GM12878 (cell line): ENCODE measurements at regions not wholly inside any gene's neighbourhood (a gene's known extent, or its start where the extent isn't known, plus 50 kb on each side); places are given as distances from the start of the nearest gene placed in this dataset.
A peak's percentile ranks its signal among the peaks of the same experiment; 100 is the strongest.

Source experiments
- ATAC-seq: fragments of 200-7000 bp; cut with Tn5 transposase; 3 replicates; pipeline ENCODE4 v1.9.1; 2020; ENCODE audit warnings: mild to moderate bottlenecking, moderate library complexity
- BruUV-seq: library from RNA; stranded (reverse); fragments of 400-500 nt; replicated peaks from 2 replicates; lab custom pipeline; 2021; lab: Mats Ljungman, UMichigan
- CTCF ChIA-PET: fragments of 300-600 bp; sonication (Branson Sonifier 250); formaldehyde crosslinking; extraction: SDS; loops from one replicate; lab custom pipeline; 2021; ENCODE audit warnings: inconsistent platforms; lab: Yijun Ruan, JAX
- POLR2A ChIA-PET: fragments of 350-600 bp; formaldehyde crosslinking; extraction: SDS; loops from one replicate; lab custom pipeline; 2021; ENCODE audit warnings: inconsistent platforms; lab: Charles Lee
- RAD21 ChIA-PET: fragments of 300-600 bp; sonication (Branson Sonifier 250); formaldehyde crosslinking; loops from one replicate; lab custom pipeline; 2023; ENCODE audit warnings: antibody characterized with exemption; ENCODE audit not compliant: unreplicated experiment; lab: Charles Lee
- SMC1A ChIA-PET: fragments of 300-600 bp; sonication (Branson Sonifier 250); formaldehyde crosslinking; loops from one replicate; lab custom pipeline; 2023; ENCODE audit not compliant: unreplicated experiment, uncharacterized antibody; lab: Charles Lee
- DNase-seq: peaks from one replicate; pipeline ENCODE4 v3.0.0-alpha.2; 2011; ENCODE audit warnings: low read depth, low spot score
- FAIRE-seq: peaks from 3 replicates; lab custom pipeline; 2011; peaks lifted over from hg19 to GRCh38; lab: Jason Lieb, UNC
- H2AFZ ChIP-seq: 2 replicates; pipeline ENCODE4 v1.6.0; 2011; ENCODE audit warnings: low read depth, low read length, control low read depth; ENCODE audit not compliant: control insufficient read depth
- H3K27ac ChIP-seq: 2 replicates; pipeline ENCODE4 v1.5.1; 2011; ENCODE audit warnings: control low read depth; ENCODE audit not compliant: control insufficient read depth, insufficient read depth
- H3K27me3 ChIP-seq, 2 experiments: replicated peaks in 1 of 2; 2 replicates each; pipeline versions ENCODE4 v1.6.0 to v1.6.1; 2011; ENCODE audit warnings: low read length in 1 of 2; ENCODE audit not compliant: control insufficient read depth in 2 of 2, insufficient read depth in 2 of 2
- H3K36me3 ChIP-seq, 2 experiments: 2 replicates each; pipeline ENCODE4 v1.5.1; 2011; ENCODE audit warnings: low read length in 1 of 2; ENCODE audit not compliant: control insufficient read depth in 2 of 2, insufficient read depth in 2 of 2
- H3K4me1 ChIP-seq: 2 replicates; pipeline ENCODE4 v1.6.1; 2011; ENCODE audit warnings: mild to moderate bottlenecking, low read length, moderate library complexity, mixed read lengths; ENCODE audit not compliant: control insufficient read depth, insufficient read depth
- H3K4me2 ChIP-seq: 2 replicates; pipeline ENCODE4 v1.6.0; 2011; ENCODE audit warnings: control low read depth; ENCODE audit not compliant: control insufficient read depth, insufficient read depth
- H3K4me3 ChIP-seq: fragments of 200-600 bp; sonication (generic); 2 replicates; pipeline ENCODE4 v1.5.1; 2016
- H3K79me2 ChIP-seq: 2 replicates; pipeline ENCODE4 v1.6.0; 2011; ENCODE audit warnings: low read length; ENCODE audit not compliant: control insufficient read depth, insufficient read depth
- H3K9ac ChIP-seq: 2 replicates; pipeline ENCODE4 v1.8.0; 2011; ENCODE audit warnings: low read length, control low read depth, mixed read lengths; ENCODE audit not compliant: control insufficient read depth, insufficient read depth
- H3K9me3 ChIP-seq: replicated peaks from 3 replicates; pipeline ENCODE4 v1.5.1; 2011; ENCODE audit warnings: mild to moderate bottlenecking, low read length; ENCODE audit not compliant: control insufficient read depth, insufficient read depth
- H4K20me1 ChIP-seq: 2 replicates; pipeline ENCODE4 v1.6.0; 2011; ENCODE audit not compliant: control insufficient read depth, insufficient read depth
- BHLHE40 ChIP-seq, 2 experiments: fragments of 450-650 bp in 1 of 2; IDR thresholded peaks; 2 replicates each; pipeline ENCODE4 v1.6.1; 2011 to 2017; ENCODE audit warnings: low read depth in 2 of 2, borderline replicate concordance in 1 of 2, improper control_type of control experiment in 1 of 2, low read length in 1 of 2, mild to moderate bottlenecking in 1 of 2
- CBX3 ChIP-seq: fragments of 200-600 bp; sonication (generic); IDR thresholded peaks from 2 replicates; pipeline ENCODE4 v1.6.1; 2016; ENCODE audit warnings: low read depth, borderline replicate concordance
- RUNX3 ChIP-seq: IDR thresholded peaks from 2 replicates; pipeline ENCODE4 v1.6.1; 2012; ENCODE audit warnings: low read length, inconsistent platforms
- SIX5 ChIP-seq: IDR thresholded peaks from 2 replicates; pipeline ENCODE4 v1.6.1; 2011; ENCODE audit warnings: mild to moderate bottlenecking, low read depth, low read length, moderate library complexity; ENCODE audit not compliant: severe bottlenecking
- SREBF1 ChIP-seq: IDR thresholded peaks from 2 replicates; pipeline ENCODE4 v1.6.1; 2012; ENCODE audit warnings: mild to moderate bottlenecking, low read length
- ZBED1 ChIP-seq: IDR thresholded peaks from 2 replicates; pipeline ENCODE4 v1.6.1; 2016; ENCODE audit warnings: borderline replicate concordance
- WGBS: methylation state at CpG from one replicate; pipeline ENCODE4 v1.1.6; 2016; ENCODE audit warnings: low lambda C conversion rate; ENCODE audit not compliant: insufficient replicate concordance, insufficient coverage; ENCODE audit errors: missing lambda C conversion rate; 5-methylcytosine and 5-hydroxymethylcytosine counted together
- in situ Hi-C: fragments of 300-500 bp; cut with MboI; formaldehyde crosslinking; loops from 9 replicates; pipeline ENCODE4 v1.14.3; 2018; ENCODE audit warnings: mixed read lengths
- intact Hi-C: fragments of 100-400 bp; cut with micrococcal nuclease; formaldehyde crosslinking; loops from one replicate; pipeline ENCODE4 v1.14.2; 2022; ENCODE audit not compliant: unreplicated experiment
- TF ChIP-seq, protein P1 (sequence below): fragments of 450-650 bp; IDR thresholded peaks from 2 replicates; pipeline ENCODE4 v1.6.1; 2017; ENCODE audit warnings: mild to moderate bottlenecking, moderate library complexity
- TF ChIP-seq, protein P2 (sequence below): IDR thresholded peaks from 2 replicates; pipeline ENCODE4 v1.6.1; 2012; ENCODE audit warnings: improper control_type of control experiment, low read depth, low read length; ENCODE audit not compliant: insufficient replicate concordance

DNA sequence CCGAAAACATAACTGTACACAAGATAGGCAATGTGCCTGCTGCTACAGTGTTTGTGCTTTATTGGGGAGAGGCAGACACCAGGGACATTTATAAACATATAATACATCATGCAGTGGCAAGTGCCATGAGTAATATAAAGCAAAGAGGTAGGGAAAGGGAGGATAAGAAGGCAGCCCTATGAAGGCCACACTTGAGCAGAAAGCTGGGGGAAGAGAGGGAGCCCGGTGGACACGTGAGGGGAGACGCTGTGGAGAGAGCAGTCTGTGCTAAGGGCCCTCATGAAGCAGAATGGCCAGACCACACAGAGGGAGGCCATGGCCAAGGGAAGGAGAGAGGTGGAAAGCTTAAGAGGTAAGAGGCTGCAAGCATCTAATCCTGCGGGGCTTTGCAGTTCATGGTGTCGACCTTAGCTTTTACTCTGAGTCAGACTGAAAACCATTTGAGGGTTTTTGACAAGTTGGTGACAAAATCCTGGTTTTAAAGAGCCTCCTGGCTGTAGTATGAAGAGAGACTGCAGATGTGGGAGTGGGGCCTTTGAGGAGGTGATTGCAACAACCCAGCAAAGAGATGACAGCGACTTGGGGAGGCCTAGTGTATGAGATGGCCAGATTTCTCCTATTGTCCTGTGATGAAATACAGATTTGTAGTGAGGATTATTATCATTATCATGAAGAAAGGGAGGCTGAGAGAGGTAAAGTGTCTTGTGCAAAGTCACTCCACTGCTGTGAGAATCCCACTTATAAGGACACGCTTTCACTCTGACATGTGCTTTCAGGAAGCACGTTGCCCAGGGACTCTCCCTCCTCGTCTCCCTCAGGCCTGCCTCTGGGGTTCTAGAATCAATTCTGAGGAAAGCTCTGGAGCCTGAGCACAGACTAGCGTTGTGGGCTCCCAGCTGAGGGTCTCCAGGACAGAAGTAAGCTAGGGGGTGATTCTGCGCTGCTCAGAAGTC, 192.9 kb downstream of the RHOU start:
- in situ Hi-C loops: no loop called here
- FAIRE-seq (peak; percentile 7), DNase-seq (no peak), ATAC-seq (peak; percentile 46)
- Histone ChIP-seq H3K9ac (no peak overlapping the region), H3K9me3 (no peaks in the 10 kb centered on the region; the same call in 1 of the 3 replicates), H3K4me3 (no peak overlapping the region), H2AFZ (no peak overlapping the region), H3K79me2 (no peaks in the 10 kb centered on the region), H4K20me1 (no peaks in the 10 kb centered on the region), H3K4me2 (no peak overlapping the region), H3K27ac (no peak overlapping the region), H3K4me1 (no peaks in the 10 kb centered on the region), H3K36me3 (no peaks in the 10 kb centered on the region), H3K27me3 (peaks cover 0 to 2% of the 10 kb centered on the region in 2 experiments; a peak in 3 of 4 replicates)
- 28% methylated on average over 12 of the region's 12 CpGs for WGBS
- SMC1A ChIA-PET: interaction anchor here (0.8 kb wide), 1 partner anchor 108 kb away, joined by 3 read pairs; no protein-coding TSS in a partner anchor
- peak; percentile 15; the same call in 1 of the 2 replicates for TF ChIP-seq RUNX3
- no peak for TF ChIP-seq CBX3
- TF ChIP-seq ZBED1: no peak
- no peak for TF ChIP-seq SIX5
- TF ChIP-seq SREBF1: no peak
- TF ChIP-seq, protein P1, sequence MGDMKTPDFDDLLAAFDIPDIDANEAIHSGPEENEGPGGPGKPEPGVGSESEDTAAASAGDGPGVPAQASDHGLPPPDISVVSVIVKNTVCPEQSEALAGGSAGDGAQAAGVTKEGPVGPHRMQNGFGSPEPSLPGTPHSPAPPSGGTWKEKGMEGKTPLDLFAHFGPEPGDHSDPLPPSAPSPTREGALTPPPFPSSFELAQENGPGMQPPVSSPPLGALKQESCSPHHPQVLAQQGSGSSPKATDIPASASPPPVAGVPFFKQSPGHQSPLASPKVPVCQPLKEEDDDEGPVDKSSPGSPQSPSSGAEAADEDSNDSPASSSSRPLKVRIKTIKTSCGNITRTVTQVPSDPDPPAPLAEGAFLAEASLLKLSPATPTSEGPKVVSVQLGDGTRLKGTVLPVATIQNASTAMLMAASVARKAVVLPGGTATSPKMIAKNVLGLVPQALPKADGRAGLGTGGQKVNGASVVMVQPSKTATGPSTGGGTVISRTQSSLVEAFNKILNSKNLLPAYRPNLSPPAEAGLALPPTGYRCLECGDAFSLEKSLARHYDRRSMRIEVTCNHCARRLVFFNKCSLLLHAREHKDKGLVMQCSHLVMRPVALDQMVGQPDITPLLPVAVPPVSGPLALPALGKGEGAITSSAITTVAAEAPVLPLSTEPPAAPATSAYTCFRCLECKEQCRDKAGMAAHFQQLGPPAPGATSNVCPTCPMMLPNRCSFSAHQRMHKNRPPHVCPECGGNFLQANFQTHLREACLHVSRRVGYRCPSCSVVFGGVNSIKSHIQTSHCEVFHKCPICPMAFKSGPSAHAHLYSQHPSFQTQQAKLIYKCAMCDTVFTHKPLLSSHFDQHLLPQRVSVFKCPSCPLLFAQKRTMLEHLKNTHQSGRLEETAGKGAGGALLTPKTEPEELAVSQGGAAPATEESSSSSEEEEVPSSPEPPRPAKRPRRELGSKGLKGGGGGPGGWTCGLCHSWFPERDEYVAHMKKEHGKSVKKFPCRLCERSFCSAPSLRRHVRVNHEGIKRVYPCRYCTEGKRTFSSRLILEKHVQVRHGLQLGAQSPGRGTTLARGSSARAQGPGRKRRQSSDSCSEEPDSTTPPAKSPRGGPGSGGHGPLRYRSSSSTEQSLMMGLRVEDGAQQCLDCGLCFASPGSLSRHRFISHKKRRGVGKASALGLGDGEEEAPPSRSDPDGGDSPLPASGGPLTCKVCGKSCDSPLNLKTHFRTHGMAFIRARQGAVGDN: no peak
- TF ChIP-seq, protein P2, sequence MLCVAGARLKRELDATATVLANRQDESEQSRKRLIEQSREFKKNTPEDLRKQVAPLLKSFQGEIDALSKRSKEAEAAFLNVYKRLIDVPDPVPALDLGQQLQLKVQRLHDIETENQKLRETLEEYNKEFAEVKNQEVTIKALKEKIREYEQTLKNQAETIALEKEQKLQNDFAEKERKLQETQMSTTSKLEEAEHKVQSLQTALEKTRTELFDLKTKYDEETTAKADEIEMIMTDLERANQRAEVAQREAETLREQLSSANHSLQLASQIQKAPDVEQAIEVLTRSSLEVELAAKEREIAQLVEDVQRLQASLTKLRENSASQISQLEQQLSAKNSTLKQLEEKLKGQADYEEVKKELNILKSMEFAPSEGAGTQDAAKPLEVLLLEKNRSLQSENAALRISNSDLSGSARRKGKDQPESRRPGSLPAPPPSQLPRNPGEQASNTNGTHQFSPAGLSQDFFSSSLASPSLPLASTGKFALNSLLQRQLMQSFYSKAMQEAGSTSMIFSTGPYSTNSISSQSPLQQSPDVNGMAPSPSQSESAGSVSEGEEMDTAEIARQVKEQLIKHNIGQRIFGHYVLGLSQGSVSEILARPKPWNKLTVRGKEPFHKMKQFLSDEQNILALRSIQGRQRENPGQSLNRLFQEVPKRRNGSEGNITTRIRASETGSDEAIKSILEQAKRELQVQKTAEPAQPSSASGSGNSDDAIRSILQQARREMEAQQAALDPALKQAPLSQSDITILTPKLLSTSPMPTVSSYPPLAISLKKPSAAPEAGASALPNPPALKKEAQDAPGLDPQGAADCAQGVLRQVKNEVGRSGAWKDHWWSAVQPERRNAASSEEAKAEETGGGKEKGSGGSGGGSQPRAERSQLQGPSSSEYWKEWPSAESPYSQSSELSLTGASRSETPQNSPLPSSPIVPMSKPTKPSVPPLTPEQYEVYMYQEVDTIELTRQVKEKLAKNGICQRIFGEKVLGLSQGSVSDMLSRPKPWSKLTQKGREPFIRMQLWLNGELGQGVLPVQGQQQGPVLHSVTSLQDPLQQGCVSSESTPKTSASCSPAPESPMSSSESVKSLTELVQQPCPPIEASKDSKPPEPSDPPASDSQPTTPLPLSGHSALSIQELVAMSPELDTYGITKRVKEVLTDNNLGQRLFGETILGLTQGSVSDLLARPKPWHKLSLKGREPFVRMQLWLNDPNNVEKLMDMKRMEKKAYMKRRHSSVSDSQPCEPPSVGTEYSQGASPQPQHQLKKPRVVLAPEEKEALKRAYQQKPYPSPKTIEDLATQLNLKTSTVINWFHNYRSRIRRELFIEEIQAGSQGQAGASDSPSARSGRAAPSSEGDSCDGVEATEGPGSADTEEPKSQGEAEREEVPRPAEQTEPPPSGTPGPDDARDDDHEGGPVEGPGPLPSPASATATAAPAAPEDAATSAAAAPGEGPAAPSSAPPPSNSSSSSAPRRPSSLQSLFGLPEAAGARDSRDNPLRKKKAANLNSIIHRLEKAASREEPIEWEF: no peak
- TF ChIP-seq BHLHE40 (IDR thresholded peaks at IDR 0.05; ENCODE audit: borderline replicate concordance in 1 of 2, low read depth in 2 of 2, low read length in 1 of 2): no peak
- intact Hi-C loops: no loop called here
- RAD21 ChIA-PET: no interaction called here
- CTCF ChIA-PET: no interaction called here
- POLR2A ChIA-PET: no interaction called here
- BruUV-seq: no TSS peak
